GM12878 (cell line): ENCODE measurements at regions not wholly inside any gene's neighbourhood (a gene's known extent, or its start where the extent isn't known, plus 50 kb on each side); places are given as distances from the start of the nearest gene placed in this dataset.
A peak's percentile ranks its signal among the peaks of the same experiment; 100 is the strongest.

ENCODE experiments used
- ATAC-seq: fragments of 200-7000 bp; cut with Tn5 transposase; 3 replicates; pipeline ENCODE4 v1.9.1; 2020; ENCODE audit warnings: mild to moderate bottlenecking, moderate library complexity
- BruUV-seq: library from RNA; stranded (reverse); fragments of 400-500 nt; replicated peaks from 2 replicates; lab custom pipeline; 2021; lab: Mats Ljungman, UMichigan
- CTCF ChIA-PET: fragments of 300-600 bp; sonication (Branson Sonifier 250); formaldehyde crosslinking; extraction: SDS; loops from one replicate; lab custom pipeline; 2021; ENCODE audit warnings: inconsistent platforms; lab: Yijun Ruan, JAX
- POLR2A ChIA-PET: fragments of 350-600 bp; formaldehyde crosslinking; extraction: SDS; loops from one replicate; lab custom pipeline; 2021; ENCODE audit warnings: inconsistent platforms; lab: Charles Lee
- RAD21 ChIA-PET: fragments of 300-600 bp; sonication (Branson Sonifier 250); formaldehyde crosslinking; loops from one replicate; lab custom pipeline; 2023; ENCODE audit warnings: antibody characterized with exemption; ENCODE audit not compliant: unreplicated experiment; lab: Charles Lee
- SMC1A ChIA-PET: fragments of 300-600 bp; sonication (Branson Sonifier 250); formaldehyde crosslinking; loops from one replicate; lab custom pipeline; 2023; ENCODE audit not compliant: unreplicated experiment, uncharacterized antibody; lab: Charles Lee
- DNase-seq: peaks from one replicate; pipeline ENCODE4 v3.0.0-alpha.2; 2011; ENCODE audit warnings: low read depth, low spot score
- FAIRE-seq: peaks from 3 replicates; lab custom pipeline; 2011; peaks lifted over from hg19 to GRCh38; lab: Jason Lieb, UNC
- H2AFZ ChIP-seq: 2 replicates; pipeline ENCODE4 v1.6.0; 2011; ENCODE audit warnings: low read depth, low read length, control low read depth; ENCODE audit not compliant: control insufficient read depth
- H3K27ac ChIP-seq: 2 replicates; pipeline ENCODE4 v1.5.1; 2011; ENCODE audit warnings: control low read depth; ENCODE audit not compliant: control insufficient read depth, insufficient read depth
- H3K27me3 ChIP-seq, 2 experiments: replicated peaks in 1 of 2; 2 replicates each; pipeline versions ENCODE4 v1.6.0 to v1.6.1; 2011; ENCODE audit warnings: low read length in 1 of 2; ENCODE audit not compliant: control insufficient read depth in 2 of 2, insufficient read depth in 2 of 2
- H3K36me3 ChIP-seq, 2 experiments: 2 replicates each; pipeline ENCODE4 v1.5.1; 2011; ENCODE audit warnings: low read length in 1 of 2; ENCODE audit not compliant: control insufficient read depth in 2 of 2, insufficient read depth in 2 of 2
- H3K4me1 ChIP-seq: 2 replicates; pipeline ENCODE4 v1.6.1; 2011; ENCODE audit warnings: mild to moderate bottlenecking, low read length, moderate library complexity, mixed read lengths; ENCODE audit not compliant: control insufficient read depth, insufficient read depth
- H3K4me2 ChIP-seq: 2 replicates; pipeline ENCODE4 v1.6.0; 2011; ENCODE audit warnings: control low read depth; ENCODE audit not compliant: control insufficient read depth, insufficient read depth
- H3K4me3 ChIP-seq: fragments of 200-600 bp; sonication (generic); 2 replicates; pipeline ENCODE4 v1.5.1; 2016
- H3K79me2 ChIP-seq: 2 replicates; pipeline ENCODE4 v1.6.0; 2011; ENCODE audit warnings: low read length; ENCODE audit not compliant: control insufficient read depth, insufficient read depth
- H3K9ac ChIP-seq: 2 replicates; pipeline ENCODE4 v1.8.0; 2011; ENCODE audit warnings: low read length, control low read depth, mixed read lengths; ENCODE audit not compliant: control insufficient read depth, insufficient read depth
- H3K9me3 ChIP-seq: replicated peaks from 3 replicates; pipeline ENCODE4 v1.5.1; 2011; ENCODE audit warnings: mild to moderate bottlenecking, low read length; ENCODE audit not compliant: control insufficient read depth, insufficient read depth
- H4K20me1 ChIP-seq: 2 replicates; pipeline ENCODE4 v1.6.0; 2011; ENCODE audit not compliant: control insufficient read depth, insufficient read depth
- BACH1 ChIP-seq: fragments of 450-650 bp; IDR thresholded peaks from 2 replicates; pipeline ENCODE4 v1.6.1; 2017; ENCODE audit warnings: mild to moderate bottlenecking, borderline replicate concordance
- CBX3 ChIP-seq: fragments of 200-600 bp; sonication (generic); IDR thresholded peaks from 2 replicates; pipeline ENCODE4 v1.6.1; 2016; ENCODE audit warnings: low read depth, borderline replicate concordance
- CREB1 ChIP-seq: IDR thresholded peaks from 2 replicates; pipeline ENCODE4 v1.6.1; 2012; ENCODE audit warnings: low read depth, mild to moderate bottlenecking, inconsistent platforms
- CREM ChIP-seq: IDR thresholded peaks from 2 replicates; pipeline ENCODE4 v1.6.1; 2014; ENCODE audit warnings: antibody characterized with exemption, low read depth
- FOXM1 ChIP-seq: IDR thresholded peaks from 2 replicates; pipeline ENCODE4 v1.6.1; 2012; ENCODE audit warnings: low read depth, mild to moderate bottlenecking, inconsistent platforms, low read length, moderate library complexity
- GABPA ChIP-seq: IDR thresholded peaks from 2 replicates; pipeline ENCODE4 v1.6.1; 2014; ENCODE audit warnings: antibody characterized with exemption, low read depth, mild to moderate bottlenecking, inconsistent platforms
- JUNB ChIP-seq: IDR thresholded peaks from 2 replicates; pipeline ENCODE4 v1.6.1; 2016; ENCODE audit warnings: antibody characterized with exemption, mild to moderate bottlenecking
- MEF2A ChIP-seq: IDR thresholded peaks from 2 replicates; pipeline ENCODE4 v1.6.1; 2011; ENCODE audit warnings: low read depth, mild to moderate bottlenecking, low read length, moderate library complexity; ENCODE audit not compliant: insufficient read depth
- MEF2B ChIP-seq: fragments of 450-650 bp; IDR thresholded peaks from 2 replicates; pipeline ENCODE4 v1.6.1; 2018; ENCODE audit warnings: mild to moderate bottlenecking, moderate library complexity; ENCODE audit not compliant: partially characterized antibody, poor library complexity, severe bottlenecking
- NFIC ChIP-seq: IDR thresholded peaks from 2 replicates; pipeline ENCODE4 v1.6.1; 2012; ENCODE audit warnings: low read depth, mild to moderate bottlenecking, inconsistent platforms, low read length, moderate library complexity
- RUNX3 ChIP-seq: IDR thresholded peaks from 2 replicates; pipeline ENCODE4 v1.6.1; 2012; ENCODE audit warnings: low read length, inconsistent platforms
- USF2 ChIP-seq: IDR thresholded peaks from 2 replicates; pipeline ENCODE4 v1.6.1; 2011; ENCODE audit warnings: low read depth, low read length, improper control_type of control experiment, borderline replicate concordance
- ZBED1 ChIP-seq: IDR thresholded peaks from 2 replicates; pipeline ENCODE4 v1.6.1; 2016; ENCODE audit warnings: borderline replicate concordance
- ZNF207 ChIP-seq: fragments of 450-650 bp; IDR thresholded peaks from 2 replicates; pipeline ENCODE4 v1.6.1; 2014; ENCODE audit warnings: antibody characterized with exemption, mild to moderate bottlenecking, borderline replicate concordance
- WGBS: methylation state at CpG from one replicate; pipeline ENCODE4 v1.1.6; 2016; ENCODE audit warnings: low lambda C conversion rate; ENCODE audit not compliant: insufficient replicate concordance, insufficient coverage; ENCODE audit errors: missing lambda C conversion rate; 5-methylcytosine and 5-hydroxymethylcytosine counted together
- in situ Hi-C: fragments of 300-500 bp; cut with MboI; formaldehyde crosslinking; loops from 9 replicates; pipeline ENCODE4 v1.14.3; 2018; ENCODE audit warnings: mixed read lengths
- intact Hi-C: fragments of 100-400 bp; cut with micrococcal nuclease; formaldehyde crosslinking; loops from one replicate; pipeline ENCODE4 v1.14.2; 2022; ENCODE audit not compliant: unreplicated experiment
- TF ChIP-seq, protein P1 (sequence below): fragments of 450-650 bp; IDR thresholded peaks from 2 replicates; pipeline ENCODE4 v1.6.1; 2017; ENCODE audit warnings: antibody characterized with exemption, mild to moderate bottlenecking, moderate library complexity
- TF ChIP-seq, protein P2 (sequence below): fragments of 450-650 bp; IDR thresholded peaks from 2 replicates; pipeline ENCODE4 v1.6.1; 2017; ENCODE audit warnings: mild to moderate bottlenecking, moderate library complexity

DNA sequence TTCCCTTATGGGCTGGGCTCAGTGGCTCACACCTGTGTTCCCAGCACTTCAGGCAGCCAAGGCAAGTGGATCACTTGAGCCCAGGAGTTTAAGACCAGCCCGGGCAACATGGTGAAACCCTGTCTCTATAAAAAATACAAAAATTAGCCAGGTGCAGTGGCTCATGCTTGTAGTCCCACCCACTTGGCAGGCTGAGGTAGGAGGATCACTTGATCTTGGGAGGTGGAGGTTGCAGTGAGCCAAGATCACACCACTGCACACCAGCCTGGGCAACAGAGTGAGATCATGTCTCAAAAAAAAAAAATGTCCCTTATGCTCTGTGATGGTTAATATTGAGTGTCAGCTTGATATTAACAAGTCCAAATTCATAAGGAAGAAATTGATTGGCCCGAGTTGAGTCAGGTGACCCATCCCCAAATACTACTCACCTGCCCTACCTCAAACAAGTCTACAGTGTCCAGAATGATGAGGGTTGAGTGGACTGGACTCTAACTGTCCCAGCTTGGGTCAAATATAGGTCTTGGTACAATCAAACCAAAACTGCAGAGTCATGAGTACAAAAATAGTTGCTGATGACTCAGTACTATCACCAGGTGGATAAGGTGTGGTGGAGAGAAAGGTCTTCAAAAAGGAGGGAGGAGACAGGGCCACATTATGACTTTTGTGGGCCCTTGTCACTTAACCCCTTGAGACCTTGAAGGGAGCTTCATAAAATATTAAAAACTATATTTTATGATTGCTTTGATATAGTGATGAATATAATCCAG, 161.0 kb downstream of the ZNF326 start:
- 0% methylated on average over 2 of the region's 2 CpGs for WGBS
- ATAC-seq (peak; percentile 60), FAIRE-seq (no peak), DNase-seq (no peak)
- intact Hi-C loops (no loop called here), in situ Hi-C loops (no loop called here)
- Histone ChIP-seq H3K27me3 (no peaks in the 10 kb centered on the region), H3K27ac (no peak overlapping the region), H3K9ac (no peak overlapping the region), H4K20me1 (no peaks in the 10 kb centered on the region), H3K9me3 (no peaks in the 10 kb centered on the region), H2AFZ (no peak overlapping the region; the same call in 1 of the 2 replicates), H3K4me2 (no peak overlapping the region), H3K4me1 (no peaks in the 10 kb centered on the region), H3K36me3 (no peaks in the 10 kb centered on the region), H3K4me3 (no peak overlapping the region), H3K79me2 (no peaks in the 10 kb centered on the region)
- ChIA-PET SMC1A (interaction anchor here (0.6 to 1.5 kb wide), 2 partner anchors 23 kb away, joined by 3 read pairs; no protein-coding TSS in a partner anchor), POLR2A (no interaction called here), RAD21 (interaction anchor here (1.1 kb wide), 1 partner anchor 23 kb away, joined by 4 read pairs; no protein-coding TSS in a partner anchor), CTCF (interaction anchor here (1.4 kb wide), 1 partner anchor 17 kb away, joined by 3 read pairs; no protein-coding TSS in a partner anchor)
- no TSS peak for BruUV-seq
- TF ChIP-seq RUNX3: peak; percentile 44; the same call in 1 of the 2 replicates
- no peak for TF ChIP-seq USF2
- TF ChIP-seq FOXM1: no peak; the same call in 1 of the 2 replicates
- TF ChIP-seq MEF2A: peak; percentile 53; the same call in 1 of the 2 replicates
- no peak for TF ChIP-seq CREB1
- no peak for TF ChIP-seq ZNF207
- peak; percentile 54; the same call in 1 of the 2 replicates for TF ChIP-seq ZBED1
- TF ChIP-seq MEF2B: peak; percentile 27
- TF ChIP-seq JUNB: peak; percentile 87
- TF ChIP-seq, protein P1, sequence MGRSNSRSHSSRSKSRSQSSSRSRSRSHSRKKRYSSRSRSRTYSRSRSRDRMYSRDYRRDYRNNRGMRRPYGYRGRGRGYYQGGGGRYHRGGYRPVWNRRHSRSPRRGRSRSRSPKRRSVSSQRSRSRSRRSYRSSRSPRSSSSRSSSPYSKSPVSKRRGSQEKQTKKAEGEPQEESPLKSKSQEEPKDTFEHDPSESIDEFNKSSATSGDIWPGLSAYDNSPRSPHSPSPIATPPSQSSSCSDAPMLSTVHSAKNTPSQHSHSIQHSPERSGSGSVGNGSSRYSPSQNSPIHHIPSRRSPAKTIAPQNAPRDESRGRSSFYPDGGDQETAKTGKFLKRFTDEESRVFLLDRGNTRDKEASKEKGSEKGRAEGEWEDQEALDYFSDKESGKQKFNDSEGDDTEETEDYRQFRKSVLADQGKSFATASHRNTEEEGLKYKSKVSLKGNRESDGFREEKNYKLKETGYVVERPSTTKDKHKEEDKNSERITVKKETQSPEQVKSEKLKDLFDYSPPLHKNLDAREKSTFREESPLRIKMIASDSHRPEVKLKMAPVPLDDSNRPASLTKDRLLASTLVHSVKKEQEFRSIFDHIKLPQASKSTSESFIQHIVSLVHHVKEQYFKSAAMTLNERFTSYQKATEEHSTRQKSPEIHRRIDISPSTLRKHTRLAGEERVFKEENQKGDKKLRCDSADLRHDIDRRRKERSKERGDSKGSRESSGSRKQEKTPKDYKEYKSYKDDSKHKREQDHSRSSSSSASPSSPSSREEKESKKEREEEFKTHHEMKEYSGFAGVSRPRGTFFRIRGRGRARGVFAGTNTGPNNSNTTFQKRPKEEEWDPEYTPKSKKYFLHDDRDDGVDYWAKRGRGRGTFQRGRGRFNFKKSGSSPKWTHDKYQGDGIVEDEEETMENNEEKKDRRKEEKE: no peak
- TF ChIP-seq BACH1: peak; percentile 92
- TF ChIP-seq CREM: peak; percentile 66; the same call in 1 of the 2 replicates
- TF ChIP-seq, protein P2, sequence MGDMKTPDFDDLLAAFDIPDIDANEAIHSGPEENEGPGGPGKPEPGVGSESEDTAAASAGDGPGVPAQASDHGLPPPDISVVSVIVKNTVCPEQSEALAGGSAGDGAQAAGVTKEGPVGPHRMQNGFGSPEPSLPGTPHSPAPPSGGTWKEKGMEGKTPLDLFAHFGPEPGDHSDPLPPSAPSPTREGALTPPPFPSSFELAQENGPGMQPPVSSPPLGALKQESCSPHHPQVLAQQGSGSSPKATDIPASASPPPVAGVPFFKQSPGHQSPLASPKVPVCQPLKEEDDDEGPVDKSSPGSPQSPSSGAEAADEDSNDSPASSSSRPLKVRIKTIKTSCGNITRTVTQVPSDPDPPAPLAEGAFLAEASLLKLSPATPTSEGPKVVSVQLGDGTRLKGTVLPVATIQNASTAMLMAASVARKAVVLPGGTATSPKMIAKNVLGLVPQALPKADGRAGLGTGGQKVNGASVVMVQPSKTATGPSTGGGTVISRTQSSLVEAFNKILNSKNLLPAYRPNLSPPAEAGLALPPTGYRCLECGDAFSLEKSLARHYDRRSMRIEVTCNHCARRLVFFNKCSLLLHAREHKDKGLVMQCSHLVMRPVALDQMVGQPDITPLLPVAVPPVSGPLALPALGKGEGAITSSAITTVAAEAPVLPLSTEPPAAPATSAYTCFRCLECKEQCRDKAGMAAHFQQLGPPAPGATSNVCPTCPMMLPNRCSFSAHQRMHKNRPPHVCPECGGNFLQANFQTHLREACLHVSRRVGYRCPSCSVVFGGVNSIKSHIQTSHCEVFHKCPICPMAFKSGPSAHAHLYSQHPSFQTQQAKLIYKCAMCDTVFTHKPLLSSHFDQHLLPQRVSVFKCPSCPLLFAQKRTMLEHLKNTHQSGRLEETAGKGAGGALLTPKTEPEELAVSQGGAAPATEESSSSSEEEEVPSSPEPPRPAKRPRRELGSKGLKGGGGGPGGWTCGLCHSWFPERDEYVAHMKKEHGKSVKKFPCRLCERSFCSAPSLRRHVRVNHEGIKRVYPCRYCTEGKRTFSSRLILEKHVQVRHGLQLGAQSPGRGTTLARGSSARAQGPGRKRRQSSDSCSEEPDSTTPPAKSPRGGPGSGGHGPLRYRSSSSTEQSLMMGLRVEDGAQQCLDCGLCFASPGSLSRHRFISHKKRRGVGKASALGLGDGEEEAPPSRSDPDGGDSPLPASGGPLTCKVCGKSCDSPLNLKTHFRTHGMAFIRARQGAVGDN: no peak
- TF ChIP-seq NFIC: peak; percentile 73; the same call in 1 of the 2 replicates
- TF ChIP-seq CBX3: no peak
- peak; percentile 21; the same call in 1 of the 2 replicates for TF ChIP-seq GABPA
